Activated CD4-positive, alpha-beta T cell treated with anti-CD3 and anti-CD28 coated beads, Interleukin-2, amount 10 ng/mL, durations not matched to agents 24 days and 14 days (primary cell): ENCODE measurements at regions not wholly inside any gene's neighbourhood (a gene's known extent, or its start where the extent isn't known, plus 50 kb on each side); places are given as distances from the start of the nearest gene placed in this dataset.

Source experiments
- DNase-seq: peaks from one replicate; pipeline ENCODE4 v3.0.0; 2022
- H3K27ac Mint-ChIP-seq: one replicate; pipeline ENCODE4 v1.8.0; 2022; ENCODE audit warnings: mild to moderate bottlenecking, mixed read lengths
- H3K27me3 Mint-ChIP-seq: one replicate; pipeline ENCODE4 v1.8.0; 2022; ENCODE audit warnings: mixed read lengths
- H3K36me3 Mint-ChIP-seq: one replicate; pipeline ENCODE4 v1.8.0; 2022; ENCODE audit warnings: low read depth, mild to moderate bottlenecking, mixed read lengths
- H3K4me1 Mint-ChIP-seq: one replicate; pipeline ENCODE4 v1.8.0; 2021; ENCODE audit warnings: mixed read lengths
- H3K4me3 Mint-ChIP-seq: one replicate; pipeline ENCODE4 v1.8.0; 2022; ENCODE audit warnings: mild to moderate bottlenecking, moderate library complexity, mixed read lengths
- H3K9me3 Mint-ChIP-seq: one replicate; pipeline ENCODE4 v1.8.0; 2021; ENCODE audit warnings: mixed read lengths
- intact Hi-C: fragments of 100-400 bp; cut with micrococcal nuclease; formaldehyde crosslinking; loops from one replicate; pipeline ENCODE4 v1.15.1; 2023

- no peaks in the 10 kb centered on the region for H3K4me1 Mint-ChIP-seq
- H3K27me3 Mint-ChIP-seq, result no peaks in the 10 kb centered on the region
- H3K9me3 Mint-ChIP-seq, result peaks cover 3% of the 10 kb centered on the region
- intact Hi-C loops, result no loop called here
- H3K4me3 Mint-ChIP-seq, result no peak overlapping the region
- H3K36me3 Mint-ChIP-seq, result no peaks in the 10 kb centered on the region
- no peak for DNase-seq
- no peak overlapping the region for H3K27ac Mint-ChIP-seq
Measured at GRCh38 chr3:25037049-25037547, 391.0 kb upstream of the RARB start.

- Mint-ChIP-seq H3K4me1 (no peaks in the 10 kb centered on the region), H3K36me3 (no peaks in the 10 kb centered on the region), H3K9me3 (peaks cover 3% of the 10 kb centered on the region), H3K4me3 (no peak overlapping the region), H3K27me3 (no peaks in the 10 kb centered on the region), H3K27ac (no peak overlapping the region)
- DNase-seq, result no peak
- intact Hi-C loops, result no loop called here
Measured at GRCh38 chr3:25038271-25038670, 389.8 kb upstream of the RARB start.

GRCh38 chr3:25038922-25039321 is 389.1 kb upstream of the RARB start:
- intact Hi-C loops, result no loop called here
- Mint-ChIP-seq H3K9me3 (peaks cover 3% of the 10 kb centered on the region), H3K36me3 (no peaks in the 10 kb centered on the region), H3K27me3 (no peaks in the 10 kb centered on the region), H3K4me3 (no peak overlapping the region), H3K4me1 (no peaks in the 10 kb centered on the region), H3K27ac (no peak overlapping the region)
- DNase-seq, result no peak

GRCh38 chr3:25040748-25041147 is 387.3 kb upstream of the RARB start:
- Mint-ChIP-seq H3K27ac (no peak overlapping the region), H3K36me3 (no peaks in the 10 kb centered on the region), H3K27me3 (no peaks in the 10 kb centered on the region), H3K9me3 (peaks cover 3% of the 10 kb centered on the region), H3K4me3 (no peak overlapping the region), H3K4me1 (no peaks in the 10 kb centered on the region)
- DNase-seq, result no peak
- intact Hi-C loops, result no loop called here

- intact Hi-C loops, result no loop called here
- Mint-ChIP-seq H3K36me3 (no peaks in the 10 kb centered on the region), H3K9me3 (peaks cover 3% of the 10 kb centered on the region), H3K4me1 (no peaks in the 10 kb centered on the region), H3K27ac (no peak overlapping the region), H3K4me3 (no peak overlapping the region), H3K27me3 (no peaks in the 10 kb centered on the region)
- no peak for DNase-seq
Measured at GRCh38 chr3:25041871-25042584, 386.0 kb upstream of the RARB start.

GRCh38 chr3:25043177-25043576 is 384.9 kb upstream of the RARB start:
- intact Hi-C loops, result no loop called here
- H3K4me3 Mint-ChIP-seq, result no peak overlapping the region

GRCh38 chr3:25043749-25044148 is 384.3 kb upstream of the RARB start:
- no peak overlapping the region for H3K4me3 Mint-ChIP-seq
- H3K27ac Mint-ChIP-seq, result no peak overlapping the region
- no peaks in the 10 kb centered on the region for H3K4me1 Mint-ChIP-seq
- DNase-seq, result no peak
- H3K9me3 Mint-ChIP-seq, result peaks cover 3% of the 10 kb centered on the region
- H3K27me3 Mint-ChIP-seq, result no peaks in the 10 kb centered on the region
- no peaks in the 10 kb centered on the region for H3K36me3 Mint-ChIP-seq
- intact Hi-C loops, result no loop called here

More at GRCh38 chr3:25043177-25043576, 384.9 kb upstream of the RARB start:
- Mint-ChIP-seq H3K27ac (no peak overlapping the region), H3K36me3 (no peaks in the 10 kb centered on the region), H3K9me3 (peaks cover 3% of the 10 kb centered on the region), H3K4me1 (no peaks in the 10 kb centered on the region), H3K27me3 (no peaks in the 10 kb centered on the region)
- DNase-seq, result no peak

- no peaks in the 10 kb centered on the region for H3K36me3 Mint-ChIP-seq
- no peak for DNase-seq
- H3K4me1 Mint-ChIP-seq, result no peaks in the 10 kb centered on the region
- no peaks in the 10 kb centered on the region for H3K27me3 Mint-ChIP-seq
- H3K4me3 Mint-ChIP-seq, result no peak overlapping the region
- no peaks in the 10 kb centered on the region for H3K9me3 Mint-ChIP-seq
- intact Hi-C loops, result no loop called here
- H3K27ac Mint-ChIP-seq, result no peak overlapping the region
Measured at GRCh38 chr3:25044762-25045710, 383.0 kb upstream of the RARB start.

GRCh38 chr3:25046911-25047771 is 380.9 kb upstream of the RARB start:
- Mint-ChIP-seq H3K27me3 (no peaks in the 10 kb centered on the region), H3K4me3 (no peak overlapping the region), H3K9me3 (no peaks in the 10 kb centered on the region), H3K27ac (no peak overlapping the region), H3K4me1 (no peaks in the 10 kb centered on the region), H3K36me3 (no peaks in the 10 kb centered on the region)
- intact Hi-C loops, result no loop called here
- DNase-seq, result no peak

GRCh38 chr3:25049304-25049703 is 378.8 kb upstream of the RARB start:
- no peaks in the 10 kb centered on the region for H3K27me3 Mint-ChIP-seq
- DNase-seq, result no peak
- no peaks in the 10 kb centered on the region for H3K4me1 Mint-ChIP-seq
- H3K36me3 Mint-ChIP-seq, result no peaks in the 10 kb centered on the region
- H3K27ac Mint-ChIP-seq, result no peak overlapping the region
- intact Hi-C loops, result no loop called here
- H3K9me3 Mint-ChIP-seq, result no peaks in the 10 kb centered on the region
- no peak overlapping the region for H3K4me3 Mint-ChIP-seq

GRCh38 chr3:25053360-25053759 is 374.7 kb upstream of the RARB start:
- DNase-seq, result no peak
- Mint-ChIP-seq H3K36me3 (no peaks in the 10 kb centered on the region), H3K4me1 (no peaks in the 10 kb centered on the region), H3K27me3 (no peaks in the 10 kb centered on the region), H3K4me3 (no peak overlapping the region), H3K9me3 (no peaks in the 10 kb centered on the region), H3K27ac (no peak overlapping the region)
- intact Hi-C loops, result no loop called here

GRCh38 chr3:25056036-25056755 is 371.9 kb upstream of the RARB start:
- DNase-seq, result no peak
- Mint-ChIP-seq H3K36me3 (no peaks in the 10 kb centered on the region), H3K27ac (no peak overlapping the region), H3K4me3 (no peak overlapping the region), H3K27me3 (no peaks in the 10 kb centered on the region), H3K4me1 (no peaks in the 10 kb centered on the region), H3K9me3 (no peaks in the 10 kb centered on the region)
- intact Hi-C loops, result no loop called here

- no peaks in the 10 kb centered on the region for H3K4me1 Mint-ChIP-seq
- no peak for DNase-seq
- H3K9me3 Mint-ChIP-seq, result no peaks in the 10 kb centered on the region
- H3K36me3 Mint-ChIP-seq, result no peaks in the 10 kb centered on the region
- intact Hi-C loops, result no loop called here
- no peaks in the 10 kb centered on the region for H3K27me3 Mint-ChIP-seq
- no peak overlapping the region for H3K4me3 Mint-ChIP-seq
- no peak overlapping the region for H3K27ac Mint-ChIP-seq
Measured at GRCh38 chr3:25056803-25057351, 371.2 kb upstream of the RARB start.
